Colonic mucosa (tissue), 4 donors: ENCODE measurements at regions not wholly inside any gene's neighbourhood (a gene's known extent, or its start where the extent isn't known, plus 50 kb on each side); places are given as distances from the start of the nearest gene placed in this dataset.

Source experiments
- DNase-seq: peaks from one replicate; pipeline ENCODE4 v3.0.0-alpha.2; 2020
- H3K27ac ChIP-seq: fragments of 200-600 bp; one replicate; pipeline ENCODE4 v1.8.0; 2021
- H3K27me3 ChIP-seq: fragments of 200-600 bp; one replicate; pipeline ENCODE4 v1.8.0; 2021
- H3K36me3 ChIP-seq: fragments of 200-600 bp; one replicate; pipeline ENCODE4 v1.8.0; 2021
- H3K4me1 ChIP-seq: fragments of 200-600 bp; one replicate; pipeline ENCODE4 v1.8.0; 2021; ENCODE audit warnings: mild to moderate bottlenecking
- H3K4me3 ChIP-seq: fragments of 200-600 bp; one replicate; pipeline ENCODE4 v1.8.0; 2021
- H3K9ac ChIP-seq, 2 donors: one replicate each; pipeline ENCODE4 v1.7.0; 2013; ENCODE audit warnings: control low read depth in 2 of 2, low read depth in 2 of 2, low read length in 2 of 2
- H3K9me3 ChIP-seq: fragments of 200-600 bp; one replicate; pipeline ENCODE4 v1.8.0; 2021
- CTCF ChIP-seq: fragments of 200-600 bp; IDR thresholded peaks from one replicate; pipeline ENCODE4 v1.8.0; 2022; ENCODE audit warnings: antibody characterized with exemption, mild to moderate bottlenecking
- intact Hi-C: fragments of 100-400 bp; cut with DNase I; formaldehyde crosslinking; loops from one replicate; pipeline ENCODE4 v1.14.1; 2022
- donor health status: healthy.
- donor health status: DM: no; HTN: no; CAD: no.
- donor health status: DM: no; HTN: no; CAD: no.

- no peaks in the 10 kb centered on the region for H3K4me1 ChIP-seq
- no peak overlapping the region for H3K27ac ChIP-seq
- TF ChIP-seq CTCF = no peak
- H3K9ac ChIP-seq = no peak overlapping the region
- intact Hi-C loops = no loop called here
- no peak overlapping the region for H3K4me3 ChIP-seq
- no peaks in the 10 kb centered on the region for H3K27me3 ChIP-seq
- no peaks in the 10 kb centered on the region for H3K9me3 ChIP-seq
- no peak for DNase-seq
- H3K36me3 ChIP-seq = no peaks in the 10 kb centered on the region
Observed at GRCh38 chr4:32506067-32506466, 1785.9 kb downstream of the PCDH7 start.

- Histone ChIP-seq H3K36me3 (no peaks in the 10 kb centered on the region), H3K27me3 (no peaks in the 10 kb centered on the region), H3K9me3 (no peaks in the 10 kb centered on the region), H3K4me1 (no peaks in the 10 kb centered on the region), H3K4me3 (no peak overlapping the region), H3K9ac (no peak overlapping the region), H3K27ac (no peak overlapping the region)
- DNase-seq = no peak
- intact Hi-C loops = no loop called here
- no peak for TF ChIP-seq CTCF
Observed at GRCh38 chr4:32519060-32519459, 1798.9 kb downstream of the PCDH7 start.

GRCh38 chr4:32525420-32525819 lies 1805.3 kb downstream of the PCDH7 start:
- Histone ChIP-seq H3K4me1 (no peaks in the 10 kb centered on the region), H3K36me3 (no peaks in the 10 kb centered on the region), H3K27ac (no peak overlapping the region), H3K27me3 (no peaks in the 10 kb centered on the region), H3K4me3 (no peak overlapping the region), H3K9ac (no peak overlapping the region), H3K9me3 (no peaks in the 10 kb centered on the region)
- TF ChIP-seq CTCF = no peak
- no peak for DNase-seq
- intact Hi-C loops = no loop called here

DNA sequence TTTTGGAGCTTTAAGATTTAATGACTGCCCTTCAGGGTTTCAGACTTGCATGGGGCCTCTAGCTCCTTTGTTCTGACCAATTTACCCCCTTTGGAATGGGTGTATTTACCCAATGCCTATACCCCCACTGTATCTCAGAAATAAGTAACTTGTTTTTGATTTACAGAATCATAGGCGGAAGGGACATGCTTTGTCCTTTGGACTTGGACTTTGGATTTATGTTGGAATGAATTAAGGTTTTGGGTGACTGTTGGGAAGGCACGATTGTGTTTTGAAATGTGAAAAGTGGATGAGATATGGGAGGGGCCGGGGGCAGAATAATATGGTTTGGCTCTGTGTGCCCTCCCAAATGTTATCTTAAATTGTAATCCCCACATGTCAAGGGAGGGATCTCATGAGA lies 1824.7 kb downstream of the PCDH7 start:
- Histone ChIP-seq H3K4me1 (no peaks in the 10 kb centered on the region), H3K27ac (no peak overlapping the region), H3K4me3 (no peak overlapping the region), H3K27me3 (no peaks in the 10 kb centered on the region), H3K9me3 (no peaks in the 10 kb centered on the region), H3K36me3 (no peaks in the 10 kb centered on the region), H3K9ac (no peak overlapping the region)
- DNase-seq = no peak
- no peak for TF ChIP-seq CTCF
- intact Hi-C loops = no loop called here

- H3K27ac ChIP-seq = no peak overlapping the region
- no peaks in the 10 kb centered on the region for H3K36me3 ChIP-seq
- H3K9ac ChIP-seq = no peak overlapping the region
- DNase-seq = no peak
- H3K9me3 ChIP-seq = no peaks in the 10 kb centered on the region
- H3K27me3 ChIP-seq = no peaks in the 10 kb centered on the region
- no peak overlapping the region for H3K4me3 ChIP-seq
- no peak for TF ChIP-seq CTCF
- no peaks in the 10 kb centered on the region for H3K4me1 ChIP-seq
- intact Hi-C loops = no loop called here
Observed at GRCh38 chr4:32551943-32552342, 1831.8 kb downstream of the PCDH7 start.

- Histone ChIP-seq H3K9me3 (no peaks in the 10 kb centered on the region), H3K4me3 (no peak overlapping the region), H3K4me1 (no peaks in the 10 kb centered on the region), H3K9ac (no peak overlapping the region), H3K27me3 (no peaks in the 10 kb centered on the region), H3K27ac (no peak overlapping the region), H3K36me3 (no peaks in the 10 kb centered on the region)
- intact Hi-C loops = no loop called here
- DNase-seq = no peak
- TF ChIP-seq CTCF = no peak
Observed at GRCh38 chr4:32560306-32560705, 1840.1 kb downstream of the PCDH7 start.
